Naive thymus-derived CD8-positive, alpha-beta T cell (primary cell): ENCODE measurements at regions not wholly inside any gene's neighbourhood (a gene's known extent, or its start where the extent isn't known, plus 50 kb on each side); places are given as distances from the start of the nearest gene placed in this dataset.

Source experiments
- ATAC-seq, 2 donors: fragments of 150-1000 bp; cut with Tn5 transposase in 1 of 2; sonication (Bioruptor Pico), chemical (Tn5 transposase) in 1 of 2; 1 replicate in 1 of 2; 2 replicates in 1 of 2; pipeline ENCODE4 v1.10.0; 2021; ENCODE audit warnings: mild to moderate bottlenecking in 2 of 2, moderate library complexity in 2 of 2
- POLR2A ChIA-PET: fragments of 350-600 bp; sonication (Branson Sonifier 250); formaldehyde crosslinking; loops from one replicate; lab custom pipeline; 2021; ENCODE audit warnings: antibody characterized with exemption; lab: Charles Lee
- DNase-seq, 10 donors: peaks; one replicate each; pipeline versions ENCODE4 v3.0.0 to v3.0.0-alpha.2; 2020 to 2022
- H3K27ac Mint-ChIP-seq, 10 donors: one replicate each; pipeline ENCODE4 v1.8.0; 2020 to 2022; ENCODE audit warnings: mild to moderate bottlenecking in 10 of 10, mixed read lengths in 10 of 10, moderate library complexity in 4 of 10, inconsistent platforms in 1 of 10
- H3K27me3 Mint-ChIP-seq, 5 donors: one replicate each; pipeline ENCODE4 v1.8.0; 2021 to 2022; ENCODE audit warnings: mixed read lengths in 5 of 5
- H3K36me3 Mint-ChIP-seq, 3 donors: one replicate each; pipeline ENCODE4 v1.8.0; 2020 to 2022; ENCODE audit warnings: mixed read lengths in 3 of 3, mild to moderate bottlenecking in 2 of 3, inconsistent platforms in 1 of 3
- H3K4me1 Mint-ChIP-seq, 4 donors: one replicate each; pipeline ENCODE4 v1.8.0; 2021 to 2022; ENCODE audit warnings: mixed read lengths in 4 of 4
- H3K4me3 Mint-ChIP-seq, 10 donors: one replicate each; pipeline ENCODE4 v1.8.0; 2020 to 2022; ENCODE audit warnings: mild to moderate bottlenecking in 10 of 10, mixed read lengths in 10 of 10, moderate library complexity in 6 of 10, inconsistent platforms in 1 of 10
- H3K9me3 Mint-ChIP-seq, 9 donors: one replicate each; pipeline ENCODE4 v1.8.0; 2020 to 2022; ENCODE audit warnings: mixed read lengths in 9 of 9, mild to moderate bottlenecking in 3 of 9, inconsistent platforms in 1 of 9, moderate library complexity in 1 of 9

DNA sequence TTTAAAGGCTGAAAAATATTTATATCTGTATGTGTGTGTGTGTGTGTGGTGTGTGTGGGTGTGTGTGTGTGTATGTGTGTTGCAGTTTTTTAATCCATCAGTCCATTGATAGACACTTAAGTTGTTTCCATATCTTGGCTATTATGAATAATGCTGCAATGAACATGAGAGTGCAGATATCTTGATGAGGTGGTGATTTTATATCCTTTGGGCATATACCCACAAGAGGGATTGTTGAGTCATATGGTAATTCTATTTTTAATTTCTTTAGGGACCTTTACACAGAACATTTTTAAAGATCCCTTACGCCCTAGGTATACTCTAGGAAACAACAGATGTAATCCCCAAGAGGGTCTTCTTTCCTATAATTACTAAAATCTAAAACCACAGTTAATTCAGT is 154.5 kb upstream of the CLEC14A start:
- ATAC-seq (no peak), DNase-seq (no peak)
- no peak overlapping the region for H3K27ac Mint-ChIP-seq
- peaks cover 0 to 10% (median 0%) of the 10 kb centered on the region in 9 donors for H3K9me3 Mint-ChIP-seq
- no peaks in the 10 kb centered on the region for H3K4me1 Mint-ChIP-seq
- H3K36me3 Mint-ChIP-seq = no peaks in the 10 kb centered on the region
- H3K27me3 Mint-ChIP-seq = peaks cover 7 to 23% (median 13%) of the 10 kb centered on the region in 5 donors
- H3K4me3 Mint-ChIP-seq = no peak overlapping the region
- POLR2A ChIA-PET = no interaction called here

DNA sequence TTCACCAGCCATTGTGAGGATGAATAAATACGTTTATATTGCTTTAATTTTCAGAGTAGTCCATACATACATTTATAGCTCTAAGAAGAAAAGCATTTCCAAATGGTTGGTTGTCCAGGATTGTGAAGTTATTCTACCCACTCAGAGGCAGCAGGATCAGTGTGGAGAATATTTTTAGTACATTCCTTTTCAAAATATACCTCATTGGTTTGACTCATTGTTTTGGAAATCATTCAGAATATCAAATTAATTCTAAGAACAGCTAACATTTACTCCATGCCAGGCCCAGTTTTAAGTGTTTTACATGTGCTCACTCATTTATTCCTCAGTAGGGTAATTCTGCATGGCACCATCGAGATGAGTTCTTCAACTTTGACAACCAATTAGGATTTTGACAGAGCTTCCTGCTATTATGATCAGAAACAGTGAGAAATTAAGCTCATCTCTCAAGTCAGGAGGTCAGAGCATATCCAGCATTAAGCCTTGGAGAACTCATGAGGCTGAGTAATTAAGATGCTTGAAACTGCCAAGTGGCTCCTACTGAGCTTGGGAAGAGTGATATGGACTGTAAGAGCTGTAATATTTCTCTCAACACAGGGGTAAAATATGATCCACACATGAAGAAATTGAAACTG is 153.3 kb upstream of the CLEC14A start:
- Mint-ChIP-seq H3K4me3 (no peak overlapping the region), H3K4me1 (no peaks in the 10 kb centered on the region), H3K36me3 (no peaks in the 10 kb centered on the region), H3K9me3 (peaks cover 0 to 10% (median 0%) of the 10 kb centered on the region in 9 donors), H3K27me3 (peaks cover 7 to 21% (median 10%) of the 10 kb centered on the region in 5 donors), H3K27ac (no peak overlapping the region)
- DNase-seq = no peak
- POLR2A ChIA-PET = no interaction called here
- no peak for ATAC-seq

- Mint-ChIP-seq H3K27ac (no peak overlapping the region), H3K36me3 (no peaks in the 10 kb centered on the region), H3K27me3 (peaks cover 4 to 14% (median 7%) of the 10 kb centered on the region in 5 donors), H3K9me3 (peaks cover 0 to 3% (median 0%) of the 10 kb centered on the region in 9 donors), H3K4me3 (no peak overlapping the region), H3K4me1 (no peaks in the 10 kb centered on the region)
- no peak for DNase-seq
- POLR2A ChIA-PET = no interaction called here
- no peak for ATAC-seq
These were observed 150.2 kb upstream of the CLEC14A start for GRCh38 chr14:38405851-38406635.

DNA sequence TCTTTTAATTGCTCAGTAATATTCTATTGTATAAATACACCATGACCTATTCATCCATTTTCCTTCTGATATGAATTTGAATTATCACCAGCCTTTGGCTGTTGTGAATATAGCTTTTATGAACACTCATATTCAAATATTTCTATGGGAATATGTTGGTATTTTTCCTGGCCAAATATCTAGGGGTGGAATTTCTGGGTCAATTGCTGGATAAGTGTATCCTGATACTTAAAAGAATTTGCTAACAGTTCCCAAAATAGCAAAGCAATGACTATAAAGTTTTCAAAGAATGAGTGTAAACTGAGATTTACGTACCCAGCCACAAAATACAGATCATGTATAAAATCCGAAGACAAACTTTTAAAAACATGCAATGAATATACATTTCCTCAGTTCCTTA is 148.7 kb upstream of the CLEC14A start:
- Mint-ChIP-seq H3K36me3 (no peaks in the 10 kb centered on the region), H3K27me3 (peaks cover 4 to 14% (median 7%) of the 10 kb centered on the region in 5 donors), H3K9me3 (peaks cover 0 to 3% (median 0%) of the 10 kb centered on the region in 9 donors), H3K27ac (no peak overlapping the region), H3K4me1 (no peaks in the 10 kb centered on the region), H3K4me3 (no peak overlapping the region)
- POLR2A ChIA-PET = no interaction called here
- DNase-seq (no peak), ATAC-seq (no peak)

DNA sequence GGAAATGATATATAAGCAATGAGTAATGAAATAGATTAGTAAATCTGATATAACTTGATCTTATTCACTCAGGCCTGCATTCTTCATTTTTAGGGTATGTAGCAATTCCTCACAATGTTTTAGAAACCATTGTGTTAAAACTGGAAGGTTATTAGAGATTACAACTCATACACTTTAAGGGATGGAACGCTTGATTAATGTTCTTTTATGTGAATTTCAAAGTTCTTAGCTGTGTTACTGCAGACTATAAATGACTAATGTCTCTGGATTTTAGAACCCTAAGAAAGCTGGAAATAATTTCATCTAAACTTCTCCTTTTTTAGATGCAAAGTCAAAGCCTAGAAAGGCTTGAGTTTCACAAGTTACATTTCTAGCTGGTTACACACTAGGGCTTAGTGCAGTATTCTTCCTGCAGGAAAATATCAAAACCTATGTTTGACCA is 148.2 kb upstream of the CLEC14A start:
- POLR2A ChIA-PET = no interaction called here
- ATAC-seq = no peak
- Mint-ChIP-seq H3K9me3 (peaks cover 0 to 3% (median 0%) of the 10 kb centered on the region in 9 donors), H3K27me3 (peaks cover 4 to 14% (median 8%) of the 10 kb centered on the region in 5 donors), H3K36me3 (no peaks in the 10 kb centered on the region), H3K4me3 (no peak overlapping the region), H3K27ac (no peak overlapping the region), H3K4me1 (no peaks in the 10 kb centered on the region)
- no peak for DNase-seq

DNA sequence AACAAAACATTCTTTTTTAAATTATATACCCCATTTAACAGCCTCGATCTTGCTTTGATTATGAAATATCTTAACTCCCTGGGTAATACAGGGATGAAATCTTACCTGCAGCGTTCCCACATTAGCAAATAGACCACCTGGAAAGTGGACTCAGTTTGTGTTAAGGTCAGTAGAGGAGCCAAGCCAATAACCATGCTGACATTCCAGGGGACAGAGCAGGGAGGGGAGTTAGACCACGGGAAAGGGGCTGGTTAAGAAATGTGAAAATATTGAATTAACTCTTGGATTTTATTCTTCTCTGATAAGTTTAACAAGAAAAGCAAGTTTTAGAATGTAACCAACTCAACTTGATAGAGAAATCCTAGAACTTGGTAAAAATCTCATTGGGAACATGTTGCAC is 144.9 kb upstream of the CLEC14A start:
- H3K36me3 Mint-ChIP-seq = no peaks in the 10 kb centered on the region
- peaks cover 0 to 14% (median 5%) of the 10 kb centered on the region in 5 donors for H3K27me3 Mint-ChIP-seq
- POLR2A ChIA-PET = no interaction called here
- no peak overlapping the region for H3K4me3 Mint-ChIP-seq
- H3K4me1 Mint-ChIP-seq = no peaks in the 10 kb centered on the region
- DNase-seq = no peak
- H3K27ac Mint-ChIP-seq = no peak overlapping the region
- ATAC-seq = no peak
- no peaks in the 10 kb centered on the region for H3K9me3 Mint-ChIP-seq

- no peak for ATAC-seq
- Mint-ChIP-seq H3K36me3 (no peaks in the 10 kb centered on the region), H3K4me1 (no peaks in the 10 kb centered on the region), H3K27me3 (peaks cover 0 to 18% (median 7%) of the 10 kb centered on the region in 5 donors), H3K9me3 (no peaks in the 10 kb centered on the region), H3K4me3 (no peak overlapping the region), H3K27ac (no peak overlapping the region)
- POLR2A ChIA-PET = no interaction called here
- no peak for DNase-seq
These were observed 143.8 kb upstream of the CLEC14A start for GRCh38 chr14:38399652-38400051.

GRCh38 chr14:38394767-38395166 is 138.9 kb upstream of the CLEC14A start:
- no peak for DNase-seq
- Mint-ChIP-seq H3K27ac (no peak overlapping the region), H3K27me3 (peaks cover 0 to 17% (median 0%) of the 10 kb centered on the region in 5 donors), H3K4me3 (no peak overlapping the region), H3K36me3 (no peaks in the 10 kb centered on the region), H3K4me1 (no peaks in the 10 kb centered on the region), H3K9me3 (no peaks in the 10 kb centered on the region)
- no peak for ATAC-seq
- POLR2A ChIA-PET = no interaction called here

- Mint-ChIP-seq H3K4me3 (no peak overlapping the region), H3K27ac (no peak overlapping the region), H3K36me3 (no peaks in the 10 kb centered on the region), H3K4me1 (no peaks in the 10 kb centered on the region), H3K27me3 (peaks cover 0 to 14% (median 0%) of the 10 kb centered on the region in 5 donors), H3K9me3 (no peaks in the 10 kb centered on the region)
- DNase-seq (no peak), ATAC-seq (no peak)
- POLR2A ChIA-PET = no interaction called here
These were observed 138.2 kb upstream of the CLEC14A start for GRCh38 chr14:38394064-38394463.

GRCh38 chr14:38391334-38391733 is 135.4 kb upstream of the CLEC14A start:
- DNase-seq (no peak), ATAC-seq (no peak)
- Mint-ChIP-seq H3K9me3 (no peaks in the 10 kb centered on the region), H3K4me3 (no peak overlapping the region), H3K27ac (no peak overlapping the region), H3K27me3 (peaks cover 0 to 24% (median 0%) of the 10 kb centered on the region in 5 donors), H3K36me3 (no peaks in the 10 kb centered on the region), H3K4me1 (no peaks in the 10 kb centered on the region)
- POLR2A ChIA-PET = no interaction called here

GRCh38 chr14:38389681-38390080 is 133.8 kb upstream of the CLEC14A start:
- H3K27ac Mint-ChIP-seq = no peak overlapping the region
- H3K36me3 Mint-ChIP-seq = no peaks in the 10 kb centered on the region
- no peak overlapping the region for H3K4me3 Mint-ChIP-seq
- POLR2A ChIA-PET = no interaction called here
- H3K4me1 Mint-ChIP-seq = no peaks in the 10 kb centered on the region
- no peaks in the 10 kb centered on the region for H3K9me3 Mint-ChIP-seq
- H3K27me3 Mint-ChIP-seq = peaks cover 0 to 18% (median 0%) of the 10 kb centered on the region in 5 donors
- no peak for DNase-seq
- no peak for ATAC-seq

DNA sequence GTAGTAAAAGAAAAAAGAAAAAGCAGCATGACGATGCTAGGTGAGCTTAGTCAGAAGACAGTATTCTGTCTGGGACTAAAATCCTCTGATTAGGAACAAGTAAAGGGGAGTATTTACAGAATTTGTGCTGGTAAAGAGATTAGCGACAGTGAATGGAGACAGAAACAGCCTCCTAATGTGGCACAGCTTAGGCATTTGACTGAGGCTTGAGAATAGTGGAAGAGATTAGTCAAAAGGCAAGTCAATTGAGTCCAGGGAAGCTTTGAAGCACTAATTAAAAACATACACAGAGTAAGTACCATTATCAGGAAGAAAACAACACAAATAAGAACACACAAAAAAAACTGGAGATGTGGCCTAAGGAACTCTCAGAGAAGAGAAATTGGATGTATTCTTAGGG is 131.9 kb upstream of the CLEC14A start:
- Mint-ChIP-seq H3K27me3 (peaks cover 0 to 13% (median 0%) of the 10 kb centered on the region in 5 donors), H3K36me3 (no peaks in the 10 kb centered on the region)

DNA sequence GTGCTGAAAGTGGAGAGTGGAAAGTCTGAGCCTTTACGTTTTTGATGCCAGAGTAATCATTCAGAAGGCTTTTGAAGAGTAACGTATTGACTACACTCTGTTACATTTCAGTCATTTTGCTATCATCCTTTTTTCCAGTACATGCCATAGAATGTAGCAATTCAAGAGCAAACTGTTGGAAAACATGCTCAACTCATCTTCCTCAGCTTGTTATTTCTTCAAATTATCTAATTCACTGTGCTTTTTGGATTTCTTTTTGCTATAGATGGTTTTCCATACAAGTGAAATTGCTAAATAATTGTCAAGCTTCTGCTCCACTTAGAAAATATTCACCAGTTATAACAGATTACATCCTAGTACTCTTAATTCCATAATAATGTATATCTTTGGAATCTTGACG is 129.9 kb upstream of the CLEC14A start:
- no peak for DNase-seq
- Mint-ChIP-seq H3K4me1 (no peaks in the 10 kb centered on the region), H3K4me3 (no peak overlapping the region), H3K27me3 (peaks cover 0 to 17% (median 0%) of the 10 kb centered on the region in 5 donors), H3K27ac (no peak overlapping the region), H3K9me3 (peaks cover 0 to 2% (median 0%) of the 10 kb centered on the region in 9 donors), H3K36me3 (no peaks in the 10 kb centered on the region)
- POLR2A ChIA-PET = no interaction called here
- no peak for ATAC-seq

More for the DNA sequence above, 131.9 kb upstream of the CLEC14A start:
- Mint-ChIP-seq H3K9me3 (peaks cover 0 to 2% (median 0%) of the 10 kb centered on the region in 9 donors), H3K4me1 (no peaks in the 10 kb centered on the region), H3K4me3 (no peak overlapping the region), H3K27ac (no peak overlapping the region)
- POLR2A ChIA-PET = no interaction called here
- DNase-seq (no peak), ATAC-seq (no peak)
